ENCODE measurements at regions not wholly inside any gene's neighbourhood (a gene's known extent, or its start where the extent isn't known, plus 50 kb on each side); places are given as distances from the start of the nearest gene placed in this dataset.
"Not testable (repeated sequence)": the region's sequence is repeated elsewhere in the genome, so short reads cannot be mapped to it uniquely, and the experiment has no call there.

GRCh38 chr17:74139120-74139519, 64.4 kb upstream of the RPL38 start:
- DNase-seq (ENCODE audit: missing footprints) (no peak), ATAC-seq (no peak)
- intact Hi-C loops (cut with DNase I), result no loop called here

GRCh38 chr17:74140282-74140681, 63.2 kb upstream of the RPL38 start:
- intact Hi-C loops (cut with DNase I), result no loop called here
- no peak for ATAC-seq
- DNase-seq (ENCODE audit: missing footprints), result no peak

- DNase-seq (ENCODE audit: missing footprints) (no peak), ATAC-seq (no peak)
- intact Hi-C loops (cut with DNase I), result no loop called here
Measured at GRCh38 chr17:74141612-74142011, 61.9 kb upstream of the RPL38 start.

- intact Hi-C loops (cut with DNase I); DNase-seq (ENCODE audit: missing footprints); ATAC-seq: not testable (repeated sequence)
Measured at GRCh38 chr17:74143318-74143717, 60.2 kb upstream of the RPL38 start.

GRCh38 chr17:74145756-74146155, 57.7 kb upstream of the RPL38 start:
- ATAC-seq (no peak), DNase-seq (ENCODE audit: missing footprints) (no peak)
- intact Hi-C loops (cut with DNase I), result no loop called here

- intact Hi-C loops (cut with DNase I), result no loop called here
- ATAC-seq (no peak), DNase-seq (ENCODE audit: missing footprints) (no peak)
Measured at GRCh38 chr17:74146196-74146595, 57.3 kb upstream of the RPL38 start.

- DNase-seq (ENCODE audit: missing footprints) (no peak), ATAC-seq (no peak)
- intact Hi-C loops (cut with DNase I), result no loop called here
Measured at GRCh38 chr17:74147056-74147835, 56.2 kb upstream of the RPL38 start.

- no peak for ATAC-seq
- no peak for DNase-seq (ENCODE audit: missing footprints)
- intact Hi-C loops (cut with DNase I), result no loop called here
Measured at GRCh38 chr17:74147966-74148365, 55.5 kb upstream of the RPL38 start.

- intact Hi-C loops (cut with DNase I), result no loop called here
- no peak for ATAC-seq
- DNase-seq (ENCODE audit: missing footprints), result no peak
Measured at GRCh38 chr17:74148446-74148845, 55.0 kb upstream of the RPL38 start.

- no peak for DNase-seq (ENCODE audit: missing footprints)
Measured at GRCh38 chr17:74148901-74149596, 54.4 kb upstream of the RPL38 start.

GRCh38 chr17:74149597-74150427, 53.7 kb upstream of the RPL38 start:
- DNase-seq (ENCODE audit: missing footprints) (no peak), ATAC-seq (no peak)
- intact Hi-C loops (cut with DNase I), result no loop called here

More at GRCh38 chr17:74148901-74149596, 54.4 kb upstream of the RPL38 start:
- ATAC-seq, result no peak
- intact Hi-C loops (cut with DNase I), result no loop called here

GRCh38 chr17:74150428-74151025, 53.0 kb upstream of the RPL38 start:
- no peak for ATAC-seq
- DNase-seq (ENCODE audit: missing footprints), result no peak
- intact Hi-C loops (cut with DNase I), result no loop called here

GRCh38 chr17:74151551-74152315, 51.7 kb upstream of the RPL38 start:
- DNase-seq (ENCODE audit: missing footprints) (no peak), ATAC-seq (no peak)
- intact Hi-C loops (cut with DNase I), result no loop called here

- DNase-seq (ENCODE audit: missing footprints) (no peak), ATAC-seq (peak; percentile 44)
- intact Hi-C loops (cut with DNase I), result no loop called here
Measured at GRCh38 chr17:74152591-74153455, 50.7 kb upstream of the RPL38 start.

- intact Hi-C loops (cut with DNase I), result no loop called here
- no peak for ATAC-seq
Measured at GRCh38 chr17:74153456-74153810, 50.0 kb upstream of the RPL38 start.

More at GRCh38 chr17:74153456-74153810, 50.0 kb upstream of the RPL38 start:
- DNase-seq (ENCODE audit: missing footprints), result no peak
